ENCODE measurements at regions not wholly inside any gene's neighbourhood (a gene's known extent, or its start where the extent isn't known, plus 50 kb on each side); places are given as distances from the start of the nearest gene placed in this dataset.

GRCh38 chr5:138653502-138653901 lies 78.3 kb upstream of the HSPA9 start:
- DNase-seq (ENCODE audit: low spot score): no peak

GRCh38 chr5:138651767-138652117 lies 76.5 kb upstream of the HSPA9 start:
- TF ChIP-seq CTCF (IDR thresholded peaks at IDR 0.05; ENCODE audit: extremely low read depth, missing control alignments): no peak
- DNase-seq (ENCODE audit: low spot score): no peak

More at GRCh38 chr5:138653502-138653901, 78.3 kb upstream of the HSPA9 start:
- TF ChIP-seq CTCF (IDR thresholded peaks at IDR 0.05; ENCODE audit: extremely low read depth, missing control alignments): no peak

GRCh38 chr5:138651058-138651766 lies 76.0 kb upstream of the HSPA9 start:
- TF ChIP-seq CTCF (IDR thresholded peaks at IDR 0.05; ENCODE audit: extremely low read depth, missing control alignments): no peak
- DNase-seq (ENCODE audit: low spot score): no peak

GRCh38 chr5:138650196-138650595 lies 75.0 kb upstream of the HSPA9 start:
- DNase-seq (ENCODE audit: low spot score): no peak
- TF ChIP-seq CTCF (IDR thresholded peaks at IDR 0.05; ENCODE audit: extremely low read depth, missing control alignments): no peak

- no peak for DNase-seq (ENCODE audit: low spot score)
- TF ChIP-seq CTCF (IDR thresholded peaks at IDR 0.05; ENCODE audit: extremely low read depth, missing control alignments): no peak
These were observed 74.6 kb upstream of the HSPA9 start for GRCh38 chr5:138649775-138650174.

GRCh38 chr5:138649316-138649720 lies 74.1 kb upstream of the HSPA9 start:
- TF ChIP-seq CTCF (IDR thresholded peaks at IDR 0.05; ENCODE audit: extremely low read depth, missing control alignments): no peak
- DNase-seq (ENCODE audit: low spot score): no peak

- no peak for DNase-seq (ENCODE audit: low spot score)
- no peak for TF ChIP-seq CTCF (IDR thresholded peaks at IDR 0.05; ENCODE audit: extremely low read depth, missing control alignments)
These were observed 73.6 kb upstream of the HSPA9 start for GRCh38 chr5:138648841-138649240.
